IgD-negative memory B cell (primary cell): ENCODE measurements at regions not wholly inside any gene's neighbourhood (a gene's known extent, or its start where the extent isn't known, plus 50 kb on each side); places are given as distances from the start of the nearest gene placed in this dataset.

Experiments
- H3K27ac Mint-ChIP-seq, 3 donors: one replicate each; pipeline ENCODE4 v1.8.0; 2020 to 2022; ENCODE audit warnings: mild to moderate bottlenecking in 3 of 3, mixed read lengths in 3 of 3, moderate library complexity in 1 of 3
- H3K27me3 Mint-ChIP-seq: one replicate; pipeline ENCODE4 v1.8.0; 2021; ENCODE audit warnings: mixed read lengths
- H3K36me3 Mint-ChIP-seq: one replicate; pipeline ENCODE4 v1.8.0; 2020; ENCODE audit warnings: mild to moderate bottlenecking, mixed read lengths
- H3K4me1 Mint-ChIP-seq, 3 donors: one replicate each; pipeline ENCODE4 v1.8.0; 2020 to 2022; ENCODE audit warnings: mixed read lengths in 3 of 3, mild to moderate bottlenecking in 1 of 3
- H3K4me3 Mint-ChIP-seq, 4 donors: one replicate each; pipeline ENCODE4 v1.8.0; 2020 to 2022; ENCODE audit warnings: mild to moderate bottlenecking in 4 of 4, mixed read lengths in 4 of 4, moderate library complexity in 3 of 4
- H3K9me3 Mint-ChIP-seq, 3 donors: one replicate each; pipeline ENCODE4 v1.8.0; 2020 to 2021; ENCODE audit warnings: mixed read lengths in 3 of 3, mild to moderate bottlenecking in 1 of 3

GRCh38 chr4:162237676-162238075, 73.9 kb upstream of the FSTL5 start:
- Mint-ChIP-seq H3K27me3 (no peaks in the 10 kb centered on the region), H3K27ac (no peak overlapping the region), H3K36me3 (no peaks in the 10 kb centered on the region), H3K4me3 (no peak overlapping the region), H3K4me1 (no peaks in the 10 kb centered on the region), H3K9me3 (peaks cover 0 to 6% (median 0%) of the 10 kb centered on the region in 3 donors)

DNA sequence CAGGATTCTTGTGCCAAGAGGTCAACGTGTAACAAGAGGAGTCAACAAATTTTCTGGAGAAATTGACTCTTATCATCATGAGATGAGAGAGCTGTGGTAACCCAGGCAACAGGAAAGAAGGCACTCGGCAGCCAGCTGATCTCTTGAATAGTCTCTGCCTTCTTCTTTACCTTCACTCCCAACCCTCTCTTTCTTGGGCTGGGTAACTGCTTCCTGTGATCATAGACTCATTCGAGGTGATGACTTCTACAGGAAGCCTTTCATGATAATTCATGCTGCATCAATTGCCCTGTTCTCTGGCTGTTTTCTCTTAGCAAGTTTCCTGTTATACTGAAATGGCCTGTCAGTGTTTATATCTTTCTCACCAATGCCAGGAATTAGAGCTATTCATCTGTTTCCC, 70.8 kb upstream of the FSTL5 start:
- no peak overlapping the region for H3K4me3 Mint-ChIP-seq
- H3K4me1 Mint-ChIP-seq = no peaks in the 10 kb centered on the region
- H3K36me3 Mint-ChIP-seq = no peaks in the 10 kb centered on the region
- peaks cover 0 to 6% (median 2%) of the 10 kb centered on the region in 3 donors for H3K9me3 Mint-ChIP-seq
- H3K27me3 Mint-ChIP-seq = no peaks in the 10 kb centered on the region
- H3K27ac Mint-ChIP-seq = no peak overlapping the region

DNA sequence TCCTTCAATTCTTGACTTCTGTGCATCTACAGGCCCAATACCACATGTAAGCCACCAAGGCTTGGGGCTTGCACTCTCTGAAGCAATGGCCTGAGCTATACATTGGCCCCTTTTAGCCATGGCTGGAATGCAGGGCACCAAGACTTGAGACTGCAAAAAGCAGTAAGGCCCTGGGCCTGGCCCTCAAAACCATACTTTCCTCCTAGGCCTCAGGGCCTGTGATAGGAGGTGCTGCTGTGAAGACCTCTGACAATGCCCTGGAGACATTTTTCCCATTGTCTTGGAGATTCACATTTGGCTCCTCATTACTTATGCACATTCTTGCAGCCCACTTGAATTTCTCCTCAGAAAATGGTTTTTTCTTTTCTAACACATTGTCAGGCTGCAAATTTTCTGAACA, 68.5 kb upstream of the FSTL5 start:
- H3K27me3 Mint-ChIP-seq = no peaks in the 10 kb centered on the region
- H3K4me3 Mint-ChIP-seq = no peak overlapping the region
- no peaks in the 10 kb centered on the region for H3K4me1 Mint-ChIP-seq
- H3K27ac Mint-ChIP-seq = no peak overlapping the region
- H3K9me3 Mint-ChIP-seq = peaks cover 2 to 6% (median 2%) of the 10 kb centered on the region in 3 donors
- H3K36me3 Mint-ChIP-seq = no peaks in the 10 kb centered on the region

DNA sequence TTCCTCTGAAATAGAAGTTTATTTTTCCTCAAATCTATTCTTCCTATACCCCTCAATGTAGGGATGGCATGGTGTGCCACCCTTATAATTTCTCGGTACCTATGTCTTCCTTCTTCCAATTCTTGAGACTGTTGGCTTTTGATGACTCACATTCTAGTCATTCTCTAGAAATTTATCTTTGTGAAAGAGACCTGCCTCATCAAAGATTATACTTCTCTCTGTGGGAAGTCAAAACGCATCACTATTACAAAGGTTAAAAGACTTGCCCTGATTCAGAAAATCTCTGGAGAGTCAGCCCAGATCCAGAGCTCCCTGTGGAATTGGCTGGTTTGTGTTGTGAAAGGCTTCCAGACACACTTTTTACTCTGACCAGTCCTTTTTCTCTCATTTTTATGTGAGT, 65.9 kb upstream of the FSTL5 start:
- Mint-ChIP-seq H3K36me3 (no peaks in the 10 kb centered on the region), H3K4me1 (no peaks in the 10 kb centered on the region), H3K27me3 (no peaks in the 10 kb centered on the region), H3K27ac (no peak overlapping the region), H3K4me3 (no peak overlapping the region), H3K9me3 (peaks cover 2 to 3% (median 2%) of the 10 kb centered on the region in 3 donors)

DNA sequence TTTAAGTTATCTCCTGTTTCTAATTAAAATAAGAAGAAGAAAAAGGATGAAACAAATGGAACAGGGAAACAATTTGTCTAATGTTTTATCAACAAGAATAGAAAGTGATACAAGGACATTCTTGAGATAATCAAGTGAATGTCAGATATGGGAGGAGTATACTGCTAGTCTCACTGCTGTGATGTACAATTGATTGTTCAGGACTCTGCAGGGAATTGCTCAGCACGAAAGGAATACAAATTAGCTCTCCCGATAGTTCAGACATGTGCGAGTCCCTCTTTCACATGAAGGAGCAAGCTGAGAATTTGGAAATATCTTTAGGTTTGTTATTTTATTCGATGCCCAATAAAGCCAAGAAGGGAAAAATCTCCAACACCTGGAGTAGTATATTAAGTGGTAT, 57.3 kb upstream of the FSTL5 start:
- Mint-ChIP-seq H3K27ac (no peak overlapping the region), H3K9me3 (peaks cover 2 to 7% (median 2%) of the 10 kb centered on the region in 3 donors), H3K36me3 (no peaks in the 10 kb centered on the region), H3K27me3 (no peaks in the 10 kb centered on the region), H3K4me3 (no peak overlapping the region), H3K4me1 (no peaks in the 10 kb centered on the region)
